ENCODE measurements at regions not wholly inside any gene's neighbourhood (a gene's known extent, or its start where the extent isn't known, plus 50 kb on each side); places are given as distances from the start of the nearest gene placed in this dataset.

- no peak for DNase-seq (ENCODE audit: low spot score in 2 of 2, unreplicated experiment in 2 of 2)
- no peak for TF ChIP-seq CTCF (IDR thresholded peaks at IDR 0.05; ENCODE audit: unreplicated experiment)
- Mint-ChIP-seq H3K4me3 (no peak overlapping the region), H3K27me3 (ENCODE audit: low read depth) (no peaks in the 10 kb centered on the region), H3K9me3 (peaks cover 15% of the 10 kb centered on the region), H3K4me1 (peaks cover 11% of the 10 kb centered on the region), H3K27ac (no peak overlapping the region), H3K36me3 (no peaks in the 10 kb centered on the region)
These were observed 194.7 kb upstream of the SEMA3A start for GRCh38 chr7:84389242-84389641.

- no peak overlapping the region for H3K27ac Mint-ChIP-seq
- peaks cover 7% of the 10 kb centered on the region for H3K9me3 Mint-ChIP-seq
- H3K36me3 Mint-ChIP-seq = no peaks in the 10 kb centered on the region
- H3K4me1 Mint-ChIP-seq = peaks cover 9% of the 10 kb centered on the region
- H3K27me3 Mint-ChIP-seq (ENCODE audit: low read depth) = no peaks in the 10 kb centered on the region
- H3K4me3 Mint-ChIP-seq = no peak overlapping the region
- TF ChIP-seq CTCF (IDR thresholded peaks at IDR 0.05; ENCODE audit: unreplicated experiment) = no peak
- no peak for DNase-seq (ENCODE audit: low spot score in 2 of 2, unreplicated experiment in 2 of 2)
These were observed 193.0 kb upstream of the SEMA3A start for GRCh38 chr7:84387595-84387994.

- Mint-ChIP-seq H3K4me1 (peaks cover 5% of the 10 kb centered on the region), H3K36me3 (no peaks in the 10 kb centered on the region), H3K27ac (no peak overlapping the region), H3K9me3 (peaks cover 8% of the 10 kb centered on the region), H3K4me3 (no peak overlapping the region), H3K27me3 (ENCODE audit: low read depth) (no peaks in the 10 kb centered on the region)
- no peak for DNase-seq (ENCODE audit: low spot score in 2 of 2, unreplicated experiment in 2 of 2)
- no peak for TF ChIP-seq CTCF (IDR thresholded peaks at IDR 0.05; ENCODE audit: unreplicated experiment)
These were observed 189.8 kb upstream of the SEMA3A start for GRCh38 chr7:84384417-84384816.

- no peaks in the 10 kb centered on the region for H3K4me1 Mint-ChIP-seq
- no peak overlapping the region for H3K4me3 Mint-ChIP-seq
- DNase-seq (ENCODE audit: low spot score in 2 of 2, unreplicated experiment in 2 of 2) = no peak
- no peaks in the 10 kb centered on the region for H3K36me3 Mint-ChIP-seq
- TF ChIP-seq CTCF (IDR thresholded peaks at IDR 0.05; ENCODE audit: unreplicated experiment) = no peak
- no peak overlapping the region for H3K27ac Mint-ChIP-seq
- peaks cover 15% of the 10 kb centered on the region for H3K9me3 Mint-ChIP-seq
- no peaks in the 10 kb centered on the region for H3K27me3 Mint-ChIP-seq (ENCODE audit: low read depth)
These were observed 184.9 kb upstream of the SEMA3A start for GRCh38 chr7:84379446-84379845.

- no peak overlapping the region for H3K4me3 Mint-ChIP-seq
- TF ChIP-seq CTCF (IDR thresholded peaks at IDR 0.05; ENCODE audit: unreplicated experiment) = no peak
- peaks cover 16% of the 10 kb centered on the region for H3K9me3 Mint-ChIP-seq
- no peaks in the 10 kb centered on the region for H3K27me3 Mint-ChIP-seq (ENCODE audit: low read depth)
- peaks cover 4% of the 10 kb centered on the region for H3K4me1 Mint-ChIP-seq
- no peak overlapping the region for H3K27ac Mint-ChIP-seq
- no peaks in the 10 kb centered on the region for H3K36me3 Mint-ChIP-seq
- no peak for DNase-seq (ENCODE audit: low spot score in 2 of 2, unreplicated experiment in 2 of 2)
These were observed 178.1 kb upstream of the SEMA3A start for GRCh38 chr7:84372712-84373111.

GRCh38 chr7:84372155-84372621 lies 177.6 kb upstream of the SEMA3A start:
- no peak overlapping the region for H3K4me3 Mint-ChIP-seq
- no peaks in the 10 kb centered on the region for H3K36me3 Mint-ChIP-seq
- H3K27me3 Mint-ChIP-seq (ENCODE audit: low read depth) = no peaks in the 10 kb centered on the region
- DNase-seq (ENCODE audit: low spot score in 2 of 2, unreplicated experiment in 2 of 2) = no peak
- peaks cover 4% of the 10 kb centered on the region for H3K4me1 Mint-ChIP-seq
- H3K9me3 Mint-ChIP-seq = peaks cover 16% of the 10 kb centered on the region
- no peak for TF ChIP-seq CTCF (IDR thresholded peaks at IDR 0.05; ENCODE audit: unreplicated experiment)
- H3K27ac Mint-ChIP-seq = no peak overlapping the region

Data from mesothelial cell of epicardium (in vitro differentiated cells).